Activated CD4-positive, alpha-beta T cell treated with anti-CD3 and anti-CD28 coated beads, Interleukin-2, amount 10 ng/mL, durations not matched to agents 7 days and 5 days (primary cell): ENCODE measurements at regions not wholly inside any gene's neighbourhood (a gene's known extent, or its start where the extent isn't known, plus 50 kb on each side); places are given as distances from the start of the nearest gene placed in this dataset.

Experiments used
- CTCF ChIA-PET: fragments of 350-600 bp; sonication (Branson Sonifier 250); formaldehyde crosslinking; loops from one replicate; lab custom pipeline; 2021; ENCODE audit warnings: antibody characterized with exemption; lab: Charles Lee
- POLR2A ChIA-PET: fragments of 350-600 bp; sonication (Branson Sonifier 250); formaldehyde crosslinking; loops from one replicate; lab custom pipeline; 2021; ENCODE audit warnings: antibody characterized with exemption; lab: Charles Lee
- DNase-seq: peaks from one replicate; pipeline ENCODE4 v3.0.0-alpha.2; 2020
- H3K27ac Mint-ChIP-seq: one replicate; pipeline ENCODE4 v1.8.0; 2021; ENCODE audit warnings: mild to moderate bottlenecking, moderate library complexity, mixed read lengths
- H3K27me3 Mint-ChIP-seq: one replicate; pipeline ENCODE4 v1.8.0; 2021; ENCODE audit warnings: mixed read lengths
- H3K36me3 Mint-ChIP-seq: one replicate; pipeline ENCODE4 v1.8.0; 2021; ENCODE audit warnings: low read depth, mixed read lengths
- H3K4me1 Mint-ChIP-seq: one replicate; pipeline ENCODE4 v1.8.0; 2021; ENCODE audit warnings: mixed read lengths
- H3K4me3 Mint-ChIP-seq: one replicate; pipeline ENCODE4 v1.8.0; 2021; ENCODE audit warnings: mild to moderate bottlenecking, moderate library complexity, mixed read lengths
- H3K9me3 Mint-ChIP-seq: one replicate; pipeline ENCODE4 v1.8.0; 2021; ENCODE audit warnings: mixed read lengths

GRCh38 chr9:118961857-118962256 is 407.4 kb downstream of the BRINP1 start:
- POLR2A ChIA-PET, result no interaction called here
- H3K4me1 Mint-ChIP-seq, result no peaks in the 10 kb centered on the region
- CTCF ChIA-PET, result no interaction called here
- no peak overlapping the region for H3K4me3 Mint-ChIP-seq
- DNase-seq, result no peak
- no peaks in the 10 kb centered on the region for H3K36me3 Mint-ChIP-seq
- no peaks in the 10 kb centered on the region for H3K9me3 Mint-ChIP-seq
- no peaks in the 10 kb centered on the region for H3K27me3 Mint-ChIP-seq
- H3K27ac Mint-ChIP-seq, result no peak overlapping the region

DNA sequence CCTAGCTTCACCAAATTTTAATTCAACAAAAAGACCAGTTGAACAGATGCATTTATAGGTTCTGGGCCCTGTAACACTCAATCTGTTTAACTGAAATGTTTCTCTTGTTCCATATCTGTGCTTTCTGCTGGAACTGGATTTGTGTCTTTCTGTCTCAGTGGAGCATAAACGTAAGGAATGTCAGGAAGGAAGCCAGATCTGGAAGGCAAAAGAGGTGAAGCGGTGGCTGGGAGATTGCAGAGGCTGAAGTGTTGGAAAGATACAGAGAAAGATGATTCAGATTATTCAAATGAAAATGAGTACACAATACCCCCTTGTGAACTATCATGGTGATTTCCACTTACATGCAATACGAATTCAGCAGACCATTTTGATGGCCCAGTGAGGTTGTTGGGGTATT is 406.8 kb downstream of the BRINP1 start:
- no peak for DNase-seq
- CTCF ChIA-PET, result no interaction called here
- POLR2A ChIA-PET, result no interaction called here

DNA sequence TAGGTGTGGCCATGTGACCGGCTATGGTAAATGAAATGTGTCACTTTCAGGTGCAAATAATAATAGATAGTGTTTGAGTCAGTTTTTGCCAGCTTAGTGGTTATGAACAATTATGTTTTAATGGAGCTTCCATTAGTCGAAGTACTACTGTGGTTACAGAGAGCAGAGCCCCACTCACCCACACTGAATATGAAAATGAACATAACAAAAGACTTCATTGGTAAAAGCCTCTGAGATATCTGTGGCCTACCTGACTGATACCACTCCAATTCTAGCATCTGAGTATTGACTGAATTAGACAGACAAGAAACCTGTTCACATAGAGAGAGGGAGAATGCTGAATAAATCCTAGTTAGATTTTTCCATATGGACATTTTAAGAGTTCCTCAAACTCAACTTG is 405.6 kb downstream of the BRINP1 start:
- no peak for DNase-seq
- Mint-ChIP-seq H3K27me3 (no peaks in the 10 kb centered on the region), H3K4me3 (no peak overlapping the region), H3K36me3 (no peaks in the 10 kb centered on the region), H3K9me3 (no peaks in the 10 kb centered on the region), H3K27ac (no peak overlapping the region), H3K4me1 (no peaks in the 10 kb centered on the region)
- ChIA-PET POLR2A (no interaction called here), CTCF (no interaction called here)

More for the DNA sequence above, 406.8 kb downstream of the BRINP1 start:
- Mint-ChIP-seq H3K9me3 (no peaks in the 10 kb centered on the region), H3K27me3 (no peaks in the 10 kb centered on the region), H3K36me3 (no peaks in the 10 kb centered on the region), H3K4me1 (no peaks in the 10 kb centered on the region), H3K27ac (no peak overlapping the region), H3K4me3 (no peak overlapping the region)

DNA sequence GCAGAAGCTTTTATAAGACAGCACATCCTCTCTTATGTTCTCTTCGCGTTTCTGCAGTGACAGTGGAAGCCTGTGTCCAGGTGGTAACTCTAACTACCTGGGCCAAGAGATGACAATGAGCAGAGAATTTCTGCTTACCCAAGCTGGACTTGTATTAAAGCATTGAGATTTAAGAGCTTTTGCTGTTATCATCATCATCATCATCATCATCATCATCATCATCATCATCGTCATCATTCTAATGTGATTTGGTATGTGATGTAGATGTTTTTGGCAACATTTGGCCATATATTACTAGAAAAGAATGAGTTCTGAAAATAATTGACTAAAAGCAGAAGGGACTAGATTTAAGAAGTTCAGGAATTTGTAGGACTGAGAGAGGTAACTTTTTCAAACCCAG is 401.3 kb downstream of the BRINP1 start:
- Mint-ChIP-seq H3K9me3 (peaks cover 2% of the 10 kb centered on the region), H3K4me3 (no peak overlapping the region), H3K27ac (no peak overlapping the region), H3K27me3 (no peaks in the 10 kb centered on the region), H3K4me1 (no peaks in the 10 kb centered on the region), H3K36me3 (no peaks in the 10 kb centered on the region)
- ChIA-PET POLR2A (no interaction called here), CTCF (no interaction called here)
- DNase-seq, result no peak

- H3K27ac Mint-ChIP-seq, result no peak overlapping the region
- no peaks in the 10 kb centered on the region for H3K27me3 Mint-ChIP-seq
- no peak for DNase-seq
- no peaks in the 10 kb centered on the region for H3K9me3 Mint-ChIP-seq
- ChIA-PET CTCF (no interaction called here), POLR2A (no interaction called here)
- H3K36me3 Mint-ChIP-seq, result no peaks in the 10 kb centered on the region
- no peaks in the 10 kb centered on the region for H3K4me1 Mint-ChIP-seq
- H3K4me3 Mint-ChIP-seq, result no peak overlapping the region
Measured at GRCh38 chr9:118975736-118976135, 393.5 kb downstream of the BRINP1 start.

DNA sequence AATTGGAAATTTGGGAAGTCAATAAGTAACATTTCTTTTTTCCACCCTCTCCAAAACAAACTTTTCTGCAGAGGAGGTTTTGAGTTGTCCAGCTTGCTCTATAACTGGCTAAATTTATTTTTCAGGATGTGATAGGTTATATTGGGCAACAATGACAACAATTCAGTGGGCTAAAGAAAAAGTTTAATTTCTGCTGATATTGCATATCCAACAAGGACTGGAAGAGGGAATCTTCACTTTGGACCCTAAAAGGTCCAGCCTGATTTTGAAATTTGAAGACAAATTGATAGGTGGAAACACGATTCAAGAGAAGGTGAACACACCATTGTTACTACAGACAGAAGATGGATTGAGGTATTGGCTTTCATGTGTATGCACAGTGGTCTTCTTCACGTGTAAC is 393.1 kb downstream of the BRINP1 start:
- Mint-ChIP-seq H3K27ac (no peak overlapping the region), H3K4me1 (no peaks in the 10 kb centered on the region), H3K36me3 (no peaks in the 10 kb centered on the region), H3K9me3 (no peaks in the 10 kb centered on the region), H3K27me3 (no peaks in the 10 kb centered on the region), H3K4me3 (no peak overlapping the region)
- DNase-seq, result no peak
- ChIA-PET CTCF (no interaction called here), POLR2A (no interaction called here)

- H3K27me3 Mint-ChIP-seq, result no peaks in the 10 kb centered on the region
- no peak overlapping the region for H3K4me3 Mint-ChIP-seq
- no peaks in the 10 kb centered on the region for H3K4me1 Mint-ChIP-seq
- no peaks in the 10 kb centered on the region for H3K36me3 Mint-ChIP-seq
- no peak for DNase-seq
- POLR2A ChIA-PET, result no interaction called here
- CTCF ChIA-PET, result no interaction called here
- H3K9me3 Mint-ChIP-seq, result no peaks in the 10 kb centered on the region
- H3K27ac Mint-ChIP-seq, result no peak overlapping the region
Measured at GRCh38 chr9:118984607-118985006, 384.6 kb downstream of the BRINP1 start.

DNA sequence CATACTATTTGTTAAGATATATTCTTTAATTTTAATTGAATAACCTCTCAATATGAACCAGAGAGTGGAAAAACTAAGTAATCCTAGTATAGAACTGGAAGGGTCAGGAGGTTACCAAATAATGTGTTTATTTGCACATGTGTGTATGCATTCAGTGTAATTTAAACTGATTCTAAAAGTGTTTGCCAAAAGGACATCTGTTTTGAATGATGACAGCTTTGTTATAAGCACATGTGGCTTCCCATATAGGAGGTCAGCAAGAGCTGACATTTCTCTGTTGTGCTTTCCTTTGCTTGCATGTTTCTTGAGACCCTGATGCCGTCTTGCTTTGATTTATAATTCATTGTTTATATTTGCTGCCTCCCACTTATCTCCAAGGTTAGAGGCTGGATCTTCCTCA is 383.4 kb downstream of the BRINP1 start:
- no peak overlapping the region for H3K4me3 Mint-ChIP-seq
- H3K9me3 Mint-ChIP-seq, result no peaks in the 10 kb centered on the region
- ChIA-PET POLR2A (no interaction called here), CTCF (no interaction called here)
- no peak for DNase-seq
- H3K27me3 Mint-ChIP-seq, result no peaks in the 10 kb centered on the region
- H3K27ac Mint-ChIP-seq, result no peak overlapping the region
- no peaks in the 10 kb centered on the region for H3K4me1 Mint-ChIP-seq
- H3K36me3 Mint-ChIP-seq, result no peaks in the 10 kb centered on the region

GRCh38 chr9:118987167-118987566 is 382.1 kb downstream of the BRINP1 start:
- Mint-ChIP-seq H3K9me3 (no peaks in the 10 kb centered on the region), H3K27ac (no peak overlapping the region), H3K36me3 (no peaks in the 10 kb centered on the region), H3K27me3 (no peaks in the 10 kb centered on the region), H3K4me3 (no peak overlapping the region), H3K4me1 (no peaks in the 10 kb centered on the region)
- DNase-seq, result no peak
- CTCF ChIA-PET, result no interaction called here
- POLR2A ChIA-PET, result no interaction called here

- no peak for DNase-seq
- Mint-ChIP-seq H3K27me3 (no peaks in the 10 kb centered on the region), H3K4me1 (no peaks in the 10 kb centered on the region), H3K36me3 (no peaks in the 10 kb centered on the region), H3K27ac (no peak overlapping the region), H3K4me3 (no peak overlapping the region), H3K9me3 (no peaks in the 10 kb centered on the region)
- ChIA-PET POLR2A (no interaction called here), CTCF (no interaction called here)
Measured at GRCh38 chr9:118990949-118991348, 378.3 kb downstream of the BRINP1 start.

- POLR2A ChIA-PET, result no interaction called here
- CTCF ChIA-PET, result no interaction called here
- no peak overlapping the region for H3K4me3 Mint-ChIP-seq
- H3K27me3 Mint-ChIP-seq, result no peaks in the 10 kb centered on the region
- H3K9me3 Mint-ChIP-seq, result no peaks in the 10 kb centered on the region
- H3K36me3 Mint-ChIP-seq, result no peaks in the 10 kb centered on the region
- no peak overlapping the region for H3K27ac Mint-ChIP-seq
- no peaks in the 10 kb centered on the region for H3K4me1 Mint-ChIP-seq
- DNase-seq, result no peak
Measured at GRCh38 chr9:118991366-118992285, 377.6 kb downstream of the BRINP1 start.

DNA sequence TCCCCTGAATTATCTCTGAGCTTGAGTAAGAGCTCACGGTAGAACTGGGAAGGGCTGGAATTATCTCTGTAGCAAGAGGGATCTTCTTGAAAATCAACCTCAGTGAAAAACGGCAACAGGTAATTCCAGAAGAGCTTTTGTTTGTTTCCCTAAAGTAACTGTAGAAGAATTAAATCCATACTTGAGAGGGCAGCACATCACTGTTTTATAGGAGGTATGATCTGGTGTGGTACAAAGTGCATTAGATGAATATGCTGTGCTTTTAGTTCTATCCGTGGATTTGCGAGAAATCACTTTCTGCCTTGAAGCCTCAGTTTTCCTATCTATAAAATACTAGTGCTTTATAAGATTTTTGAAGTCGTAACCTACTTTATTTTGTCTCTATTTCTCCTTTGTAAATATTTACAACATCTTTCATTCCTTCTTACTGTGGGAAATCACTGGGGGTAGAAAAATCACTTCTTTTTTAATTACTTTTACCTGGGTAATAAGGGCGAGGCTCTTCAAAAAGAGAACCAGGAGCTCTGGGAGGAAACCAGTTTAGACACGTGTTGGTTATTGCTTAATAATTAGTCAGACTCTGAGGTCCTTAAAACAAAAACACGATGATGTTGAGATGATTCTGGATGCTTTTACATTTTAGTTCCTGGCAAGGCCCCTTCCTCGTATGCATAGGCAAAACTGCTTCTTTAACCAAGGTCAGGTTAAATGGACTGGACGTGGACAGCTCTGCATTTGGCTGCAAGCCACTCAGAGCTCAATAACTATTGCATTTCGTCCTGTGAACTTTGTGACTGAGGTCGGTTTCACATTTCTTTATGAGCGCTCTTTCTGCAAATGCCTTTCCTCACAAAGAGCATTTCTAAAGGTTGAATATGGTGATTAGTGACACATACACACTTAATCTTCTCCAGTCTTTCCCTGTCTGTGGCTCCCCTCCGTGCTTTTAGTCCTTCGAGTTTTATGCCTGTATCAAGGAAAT is 376.1 kb downstream of the BRINP1 start:
- Mint-ChIP-seq H3K9me3 (no peaks in the 10 kb centered on the region), H3K27ac (no peak overlapping the region), H3K4me3 (no peak overlapping the region), H3K4me1 (no peaks in the 10 kb centered on the region), H3K36me3 (no peaks in the 10 kb centered on the region), H3K27me3 (no peaks in the 10 kb centered on the region)
- ChIA-PET POLR2A (no interaction called here), CTCF (no interaction called here)
- DNase-seq, result no peak

GRCh38 chr9:118993965-118994364 is 375.3 kb downstream of the BRINP1 start:
- no peaks in the 10 kb centered on the region for H3K36me3 Mint-ChIP-seq
- H3K4me3 Mint-ChIP-seq, result no peak overlapping the region
- no peak overlapping the region for H3K27ac Mint-ChIP-seq
- H3K27me3 Mint-ChIP-seq, result no peaks in the 10 kb centered on the region
- CTCF ChIA-PET, result no interaction called here
- POLR2A ChIA-PET, result no interaction called here
- H3K4me1 Mint-ChIP-seq, result no peaks in the 10 kb centered on the region
- no peak for DNase-seq
- H3K9me3 Mint-ChIP-seq, result no peaks in the 10 kb centered on the region
